ENCODE measurements at regions not wholly inside any gene's neighbourhood (a gene's known extent, or its start where the extent isn't known, plus 50 kb on each side); places are given as distances from the start of the nearest gene placed in this dataset.

DNA sequence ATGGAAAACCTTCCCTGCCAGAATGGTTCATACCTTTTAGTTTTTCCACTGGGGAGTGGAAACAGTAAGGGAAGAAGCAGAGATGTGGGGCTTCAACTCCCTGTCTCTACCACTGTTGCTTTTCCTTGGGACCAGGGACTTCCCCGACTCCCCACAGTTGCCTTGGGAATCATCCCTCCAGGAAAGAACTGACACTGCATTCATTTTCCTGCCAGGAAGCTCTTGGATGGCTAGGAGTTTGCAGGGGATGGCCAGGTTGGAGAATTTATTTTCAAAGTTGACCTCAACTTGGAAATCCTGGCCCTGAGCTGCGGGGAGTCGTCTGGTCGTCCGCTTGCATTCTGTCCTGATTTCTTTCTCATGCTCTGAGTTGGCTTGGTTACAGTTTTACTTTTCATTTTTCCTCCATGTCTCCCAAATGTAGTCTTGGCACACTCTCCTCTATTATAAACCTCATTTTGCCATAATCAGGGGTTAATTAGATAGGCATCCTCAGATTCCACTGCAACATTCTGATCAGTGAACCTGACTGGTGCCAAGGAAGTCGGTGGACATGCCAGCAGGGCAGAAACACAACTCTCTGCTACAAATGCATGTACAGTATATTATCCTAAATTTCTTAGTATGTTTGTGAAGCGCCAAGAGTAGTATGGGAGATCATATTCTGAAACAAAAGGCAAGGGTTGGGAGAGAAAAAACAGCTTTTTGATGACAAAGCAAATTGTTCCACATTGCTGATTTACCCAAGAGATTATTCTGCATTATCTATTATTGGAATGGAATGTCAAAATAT, 220.5 kb upstream of the XYLT1 start:
- no peak for TF ChIP-seq POLR2A (IDR thresholded peaks at IDR 0.05)
- TF ChIP-seq, protein P1, sequence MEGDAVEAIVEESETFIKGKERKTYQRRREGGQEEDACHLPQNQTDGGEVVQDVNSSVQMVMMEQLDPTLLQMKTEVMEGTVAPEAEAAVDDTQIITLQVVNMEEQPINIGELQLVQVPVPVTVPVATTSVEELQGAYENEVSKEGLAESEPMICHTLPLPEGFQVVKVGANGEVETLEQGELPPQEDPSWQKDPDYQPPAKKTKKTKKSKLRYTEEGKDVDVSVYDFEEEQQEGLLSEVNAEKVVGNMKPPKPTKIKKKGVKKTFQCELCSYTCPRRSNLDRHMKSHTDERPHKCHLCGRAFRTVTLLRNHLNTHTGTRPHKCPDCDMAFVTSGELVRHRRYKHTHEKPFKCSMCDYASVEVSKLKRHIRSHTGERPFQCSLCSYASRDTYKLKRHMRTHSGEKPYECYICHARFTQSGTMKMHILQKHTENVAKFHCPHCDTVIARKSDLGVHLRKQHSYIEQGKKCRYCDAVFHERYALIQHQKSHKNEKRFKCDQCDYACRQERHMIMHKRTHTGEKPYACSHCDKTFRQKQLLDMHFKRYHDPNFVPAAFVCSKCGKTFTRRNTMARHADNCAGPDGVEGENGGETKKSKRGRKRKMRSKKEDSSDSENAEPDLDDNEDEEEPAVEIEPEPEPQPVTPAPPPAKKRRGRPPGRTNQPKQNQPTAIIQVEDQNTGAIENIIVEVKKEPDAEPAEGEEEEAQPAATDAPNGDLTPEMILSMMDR (IDR thresholded peaks at IDR 0.05): no peak
